K562 (cell line): ENCODE measurements at regions not wholly inside any gene's neighbourhood (a gene's known extent, or its start where the extent isn't known, plus 50 kb on each side); places are given as distances from the start of the nearest gene placed in this dataset.

ENCODE experiments used
- ATAC-seq: fragments of 200-7000 bp; cut with Tn5 transposase; 3 replicates; pipeline ENCODE4 v1.9.1; 2020; ENCODE audit warnings: moderate library complexity
- BruUV-seq: library from RNA; stranded (reverse); fragments of 400-500 nt; replicated peaks from 2 replicates; lab custom pipeline; 2021; lab: Mats Ljungman, UMichigan
- CTCF ChIA-PET: fragments of 300-600 bp; formaldehyde crosslinking; extraction: SDS; loops from one replicate; lab custom pipeline; 2021; ENCODE audit warnings: low intra/inter-chr PET ratio; lab: Yijun Ruan, JAX
- POLR2A ChIA-PET: fragments of 300-600, 350-650 bp; sonication (Branson Sonifier 250); formaldehyde crosslinking; extraction: SDS; loops from one replicate; lab custom pipeline; 2021; ENCODE audit warnings: antibody characterized with exemption, inconsistent platforms; lab: Yijun Ruan, JAX
- DNase-seq, 4 experiments: peaks; one replicate each; pipeline versions ENCODE4 v3.0.0 to v3.0.0-alpha.2; 2011 to 2018; ENCODE audit warnings: low spot score in 3 of 4, mixed read lengths in 3 of 4; ENCODE audit errors: extremely low read depth in 1 of 4
- FAIRE-seq: peaks from 2 replicates; lab custom pipeline; 2011; peaks lifted over from hg19 to GRCh38; lab: Jason Lieb, UNC
- H2AFZ ChIP-seq: 2 replicates; pipeline ENCODE4 v1.6.0; 2011; ENCODE audit warnings: low read depth, low read length, control low read depth, inconsistent platforms
- H3K27ac ChIP-seq: fragments of 200-600 bp; 3 replicates; pipeline ENCODE4 v1.8.0; 2011; ENCODE audit warnings: low read depth, mild to moderate bottlenecking, control low read depth, inconsistent platforms, low read length, moderate library complexity, mixed read lengths; ENCODE audit errors: extremely low read depth
- H3K27me3 ChIP-seq, 2 experiments: fragments of 300-600 bp in 1 of 2; 2 replicates in 1 of 2; 3 replicates in 1 of 2; pipeline versions ENCODE4 v1.6.0 to v1.8.0; 2011; ENCODE audit warnings: inconsistent platforms in 2 of 2, low read length in 2 of 2, mild to moderate bottlenecking in 1 of 2, mixed read lengths in 1 of 2, moderate library complexity in 1 of 2; ENCODE audit not compliant: control insufficient read depth in 2 of 2, insufficient read depth in 2 of 2
- H3K36me3 ChIP-seq: fragments of 300-600 bp; 3 replicates; pipeline ENCODE4 v1.8.0; 2011; ENCODE audit warnings: mild to moderate bottlenecking, low read length, inconsistent platforms; ENCODE audit not compliant: control insufficient read depth, insufficient read depth
- H3K4me1 ChIP-seq, 2 experiments: fragments of 200-600 bp in 1 of 2; replicated peaks in 1 of 2; 2 replicates in 1 of 2; 3 replicates in 1 of 2; pipeline versions ENCODE4 v1.5.1 to v1.8.0; 2011; ENCODE audit warnings: inconsistent platforms in 2 of 2, low read length in 2 of 2, mild to moderate bottlenecking in 1 of 2, mixed read lengths in 1 of 2, moderate library complexity in 1 of 2; ENCODE audit not compliant: control insufficient read depth in 2 of 2, insufficient read depth in 2 of 2
- H3K4me2 ChIP-seq: 2 replicates; pipeline ENCODE4 v1.6.1; 2011; ENCODE audit warnings: low read length, control low read depth, inconsistent platforms, mixed read lengths; ENCODE audit not compliant: insufficient read depth
- H3K4me3 ChIP-seq: fragments of 200-600 bp; sonication (generic), shearing (Covaris generic); 2 replicates; pipeline ENCODE4 v1.5.1; 2016; ENCODE audit warnings: control low read depth, inconsistent platforms
- H3K79me2 ChIP-seq: fragments of 200-600 bp; 3 replicates; pipeline ENCODE4 v1.8.0; 2011; ENCODE audit warnings: low read length, inconsistent platforms; ENCODE audit not compliant: control insufficient read depth, insufficient read depth
- H3K9ac ChIP-seq, 2 experiments: 2 replicates each; pipeline versions ENCODE4 v1.6.0 to v1.6.1; 2011; ENCODE audit warnings: low read depth in 2 of 2, low read length in 2 of 2, control low read depth in 1 of 2, inconsistent platforms in 1 of 2, mild to moderate bottlenecking in 1 of 2, mixed read lengths in 1 of 2; ENCODE audit not compliant: insufficient read depth in 1 of 2
- H3K9me1 ChIP-seq: one replicate; pipeline ENCODE4 v1.6.0; 2011; ENCODE audit warnings: inconsistent platforms, mild to moderate bottlenecking, low read length, moderate library complexity; ENCODE audit not compliant: control insufficient read depth, insufficient read depth
- H3K9me3 ChIP-seq: replicated peaks from 2 replicates; pipeline ENCODE4 v1.5.1; 2011; ENCODE audit warnings: low read depth, low read length, inconsistent platforms; ENCODE audit not compliant: control insufficient read depth, insufficient read depth
- H4K20me1 ChIP-seq: replicated peaks from 2 replicates; pipeline ENCODE4 v1.6.1; 2011; ENCODE audit warnings: low read length, inconsistent platforms, mixed read lengths; ENCODE audit not compliant: control insufficient read depth, insufficient read depth
- HMG20A ChIP-seq: fragments of 450-650 bp; formaldehyde crosslinking; conservative IDR thresholded peaks from 2 replicates; pipeline ENCODE4 v1.4.0; 2020; ENCODE audit warnings: mild to moderate bottlenecking, mixed read lengths
- L3MBTL2 ChIP-seq: fragments of 450-650 bp; IDR thresholded peaks from 2 replicates; pipeline ENCODE4 v1.6.1; 2016; ENCODE audit warnings: mild to moderate bottlenecking, moderate library complexity
- PHB2 ChIP-seq: fragments of 450-650 bp; IDR thresholded peaks from 2 replicates; pipeline ENCODE4 v1.6.1; 2017; ENCODE audit warnings: low read depth
- PKNOX1 ChIP-seq: fragments of 450-650 bp; IDR thresholded peaks from 2 replicates; pipeline ENCODE4 v1.6.1; 2016
- POLR2A ChIP-seq: fragments of 450-650 bp; conservative IDR thresholded peaks from 2 replicates; pipeline ENCODE4 v1.6.1; 2016
- POLR2G ChIP-seq: fragments of 200-400 bp; formaldehyde crosslinking; IDR thresholded peaks from 2 replicates; pipeline ENCODE4 v1.6.1; 2017; ENCODE audit warnings: low read depth, mild to moderate bottlenecking, antibody characterized with exemption, low read length, moderate library complexity
- POLR2H ChIP-seq: IDR thresholded peaks from 2 replicates; pipeline ENCODE4 v1.6.1; 2016; ENCODE audit warnings: missing genetic modification characterization, low read depth, mild to moderate bottlenecking, control low read depth, missing compliant biosample characterization, moderate library complexity
- POLR3G ChIP-seq: IDR thresholded peaks from 2 replicates; pipeline ENCODE4 v1.6.1; 2011; ENCODE audit not compliant: insufficient read length, insufficient replicate concordance; ENCODE audit errors: extremely low read depth
- RBFOX2 ChIP-seq: fragments of 200-400 bp; formaldehyde crosslinking; IDR thresholded peaks from 2 replicates; pipeline ENCODE4 v1.6.1; 2017; ENCODE audit warnings: low read depth, mild to moderate bottlenecking, low read length, moderate library complexity
- RFX5 ChIP-seq: IDR thresholded peaks from 2 replicates; pipeline ENCODE4 v1.6.1; 2011; ENCODE audit warnings: low read depth, mild to moderate bottlenecking, improper control_type of control experiment, low read length
- TAF9B ChIP-seq: fragments of 450-650 bp; IDR thresholded peaks from 2 replicates; pipeline ENCODE4 v1.6.1; 2018; ENCODE audit warnings: mild to moderate bottlenecking; ENCODE audit not compliant: partially characterized antibody
- TRIM24 ChIP-seq, 2 experiments: fragments of 450-650 bp; IDR thresholded peaks; 2 replicates each; pipeline ENCODE4 v1.6.1; 2016
- U2AF1 ChIP-seq: fragments of 200-400 bp; formaldehyde crosslinking; optimal IDR thresholded peaks from 2 replicates; pipeline ENCODE3; 2017; ENCODE audit warnings: mild to moderate bottlenecking, low read depth, low read length, moderate library complexity
- ZNF146 ChIP-seq: IDR thresholded peaks from one replicate; pipeline ENCODE4 v1.6.1; 2018; ENCODE audit warnings: missing compliant biosample characterization; ENCODE audit not compliant: unreplicated experiment
- ZNF184 ChIP-seq: sonication (generic); formaldehyde crosslinking; IDR thresholded peaks from 2 replicates; pipeline ENCODE4 v1.5.0; 2020; ENCODE audit warnings: missing genetic modification reagents
- ZNF277 ChIP-seq: fragments of 250-450 bp; sonication (Bioruptor Pico); IDR thresholded peaks from 2 replicates; pipeline ENCODE4 v1.8.0; 2022; ENCODE audit warnings: inconsistent platforms, mild to moderate bottlenecking, moderate library complexity, borderline replicate concordance
- ZNF76 ChIP-seq: fragments of 250-450 bp; sonication (Bioruptor Pico); IDR thresholded peaks from 2 replicates; pipeline ENCODE4 v1.4.0; 2020; ENCODE audit warnings: mild to moderate bottlenecking, moderate library complexity, borderline replicate concordance
- WGBS: fragments of 100-300 bp; shearing (Covaris generic); methylation state at CpG from one replicate; pipeline ENCODE4 v1.1.6; 2016; ENCODE audit warnings: low coverage, mixed read lengths; ENCODE audit not compliant: insufficient coverage; ENCODE audit errors: missing lambda C conversion rate; 5-methylcytosine and 5-hydroxymethylcytosine counted together
- in situ Hi-C: fragments of 300-500 bp; cut with MboI; formaldehyde crosslinking; loops from 4 replicates; pipeline ENCODE4 v1.15.0; 2018; ENCODE audit warnings: inconsistent platforms, mixed read lengths
- intact Hi-C: fragments of 100-400 bp; cut with micrococcal nuclease; formaldehyde crosslinking; loops from 2 replicates; pipeline ENCODE4 v1.14.2; 2022
- TF ChIP-seq, protein P1 (sequence below): fragments of 450-650 bp; formaldehyde crosslinking; IDR thresholded peaks from 2 replicates; pipeline ENCODE4 v1.4.0; 2020; ENCODE audit warnings: mild to moderate bottlenecking
- TF ChIP-seq, protein P2 (sequence below): fragments of 450-650 bp; IDR thresholded peaks from 2 replicates; pipeline ENCODE4 v1.6.1; 2016; ENCODE audit warnings: antibody characterized with exemption

GRCh38 chr4:188551156-188551555 is 411.9 kb downstream of the TRIML1 start:
- ChIA-PET CTCF (no interaction called here), POLR2A (no interaction called here)
- TF ChIP-seq L3MBTL2, result no peak
- no peak for TF ChIP-seq PKNOX1
- TF ChIP-seq U2AF1, result no peak
- no peak for TF ChIP-seq TAF9B
- TF ChIP-seq, protein P1, sequence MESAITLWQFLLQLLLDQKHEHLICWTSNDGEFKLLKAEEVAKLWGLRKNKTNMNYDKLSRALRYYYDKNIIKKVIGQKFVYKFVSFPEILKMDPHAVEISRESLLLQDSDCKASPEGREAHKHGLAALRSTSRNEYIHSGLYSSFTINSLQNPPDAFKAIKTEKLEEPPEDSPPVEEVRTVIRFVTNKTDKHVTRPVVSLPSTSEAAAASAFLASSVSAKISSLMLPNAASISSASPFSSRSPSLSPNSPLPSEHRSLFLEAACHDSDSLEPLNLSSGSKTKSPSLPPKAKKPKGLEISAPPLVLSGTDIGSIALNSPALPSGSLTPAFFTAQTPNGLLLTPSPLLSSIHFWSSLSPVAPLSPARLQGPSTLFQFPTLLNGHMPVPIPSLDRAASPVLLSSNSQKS (CRISPR knock-in tag), result no peak
- TF ChIP-seq TRIM24 (IDR thresholded peaks at IDR 0.05), result no peak
- TF ChIP-seq PHB2, result no peak
- no peak for TF ChIP-seq HMG20A
- TF ChIP-seq, protein P2, sequence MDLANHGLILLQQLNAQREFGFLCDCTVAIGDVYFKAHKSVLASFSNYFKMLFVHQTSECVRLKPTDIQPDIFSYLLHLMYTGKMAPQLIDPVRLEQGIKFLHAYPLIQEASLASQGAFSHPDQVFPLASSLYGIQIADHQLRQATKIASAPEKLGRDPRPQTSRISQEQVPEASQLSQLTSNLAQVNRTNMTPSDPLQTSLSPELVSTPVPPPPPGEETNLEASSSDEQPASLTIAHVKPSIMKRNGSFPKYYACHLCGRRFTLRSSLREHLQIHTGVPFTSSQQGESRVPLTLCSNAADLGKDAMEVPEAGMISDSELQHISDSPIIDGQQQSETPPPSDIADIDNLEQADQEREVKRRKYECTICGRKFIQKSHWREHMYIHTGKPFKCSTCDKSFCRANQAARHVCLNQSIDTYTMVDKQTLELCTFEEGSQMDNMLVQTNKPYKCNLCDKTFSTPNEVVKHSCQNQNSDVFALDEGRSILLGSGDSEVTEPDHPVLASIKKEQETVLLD, result no peak
- TF ChIP-seq POLR2G, result no peak
- TF ChIP-seq ZNF184 (CRISPR knock-in tag), result no peak
- TF ChIP-seq POLR3G, result no peak
- no peak for TF ChIP-seq RBFOX2
- no peak for TF ChIP-seq ZNF146
- TF ChIP-seq POLR2H (tag), result no peak
- no peak for TF ChIP-seq RFX5
- no peak for TF ChIP-seq POLR2A
- no peak for TF ChIP-seq ZNF277
- no peak for TF ChIP-seq ZNF76
- Histone ChIP-seq H3K9me1 (no peaks in the 10 kb centered on the region), H3K4me1 (no peaks in the 10 kb centered on the region), H3K79me2 (no peaks in the 10 kb centered on the region), H2AFZ (no peak overlapping the region), H3K27me3 (no peaks in the 10 kb centered on the region), H3K36me3 (no peaks in the 10 kb centered on the region), H4K20me1 (no peaks in the 10 kb centered on the region), H3K9me3 (no peaks in the 10 kb centered on the region), H3K4me3 (no peak overlapping the region), H3K4me2 (no peak overlapping the region), H3K27ac (no peak overlapping the region), H3K9ac (no peak overlapping the region)
- no peak for DNase-seq
- intact Hi-C loops, result no loop called here
- WGBS, result 2% methylated on average over 6 of the region's 6 CpGs
- FAIRE-seq, result no peak
- ATAC-seq, result no peak
- in situ Hi-C loops, result no loop called here
- no TSS peak for BruUV-seq
